ENCODE measurements at regions not wholly inside any gene's neighbourhood (a gene's known extent, or its start where the extent isn't known, plus 50 kb on each side); places are given as distances from the start of the nearest gene placed in this dataset.

GRCh38 chr15:96687388-96688107 is 357.0 kb downstream of the NR2F2 start:
- TF ChIP-seq POLR2A (IDR thresholded peaks at IDR 0.05) (no peak), CTCF (IDR thresholded peaks at IDR 0.05) (no peak), POLR2AphosphoS5 (IDR thresholded peaks at IDR 0.05) (no peak)

Data from prostate gland (tissue), 2 donors.